HEK293T (cell line): ENCODE measurements at regions not wholly inside any gene's neighbourhood (a gene's known extent, or its start where the extent isn't known, plus 50 kb on each side); places are given as distances from the start of the nearest gene placed in this dataset.

Experiments
- CTCF ChIA-PET: fragments of 350-600 bp; formaldehyde crosslinking; extraction: SDS; loops from one replicate; lab custom pipeline; 2021; ENCODE audit warnings: antibody characterized with exemption, inconsistent platforms; lab: Yijun Ruan, JAX
- POLR2A ChIA-PET: fragments of 350-600 bp; formaldehyde crosslinking; extraction: SDS; loops from one replicate; lab custom pipeline; 2020; ENCODE audit warnings: antibody characterized with exemption, inconsistent platforms; lab: Yijun Ruan, JAX
- DNase-seq: peaks from one replicate; pipeline ENCODE4 v3.0.0; 2012; ENCODE audit warnings: mixed read lengths; ENCODE audit errors: extremely low spot score
- ARNT ChIP-seq: fragments of 450-650 bp; IDR thresholded peaks from 2 replicates; pipeline ENCODE4 v1.6.1; 2017; ENCODE audit warnings: mild to moderate bottlenecking
- BHLHE40 ChIP-seq: fragments of 450-650 bp; IDR thresholded peaks from 2 replicates; pipeline ENCODE4 v1.6.1; 2016; ENCODE audit warnings: mild to moderate bottlenecking, moderate library complexity, borderline replicate concordance
- CTBP1 ChIP-seq: fragments of 450-650 bp; IDR thresholded peaks from 2 replicates; pipeline ENCODE4 v1.6.1; 2016; ENCODE audit warnings: borderline replicate concordance
- ELF4 ChIP-seq: fragments of 450-650 bp; IDR thresholded peaks from 2 replicates; pipeline ENCODE4 v1.6.1; 2017; ENCODE audit warnings: antibody characterized with exemption
- FOXA1 ChIP-seq: fragments of 450-650 bp; IDR thresholded peaks from 2 replicates; pipeline ENCODE4 v1.6.1; 2016; ENCODE audit warnings: mild to moderate bottlenecking
- FOXK2 ChIP-seq: fragments of 450-650 bp; IDR thresholded peaks from 2 replicates; pipeline ENCODE4 v1.6.1; 2016; ENCODE audit warnings: mild to moderate bottlenecking
- FOXM1 ChIP-seq: fragments of 450-650 bp; IDR thresholded peaks from 2 replicates; pipeline ENCODE4 v1.6.1; 2017; ENCODE audit warnings: mild to moderate bottlenecking, borderline replicate concordance
- HDGF ChIP-seq: fragments of 450-650 bp; IDR thresholded peaks from 2 replicates; pipeline ENCODE4 v1.6.1; 2017; ENCODE audit warnings: antibody characterized with exemption, borderline replicate concordance
- L3MBTL2 ChIP-seq: fragments of 450-650 bp; conservative IDR thresholded peaks from 2 replicates; pipeline ENCODE4 v1.6.1; 2016; ENCODE audit warnings: mild to moderate bottlenecking
- LEF1 ChIP-seq: fragments of 450-650 bp; IDR thresholded peaks from 2 replicates; pipeline ENCODE4 v1.6.1; 2017; ENCODE audit warnings: mild to moderate bottlenecking, borderline replicate concordance
- NFRKB ChIP-seq: fragments of 450-650 bp; IDR thresholded peaks from 2 replicates; pipeline ENCODE4 v1.6.1; 2016; ENCODE audit warnings: mild to moderate bottlenecking, moderate library complexity
- PKNOX1 ChIP-seq: fragments of 450-650 bp; IDR thresholded peaks from 2 replicates; pipeline ENCODE4 v1.6.1; 2016
- SP1 ChIP-seq: fragments of 450-650 bp; IDR thresholded peaks from 2 replicates; pipeline ENCODE4 v1.6.1; 2017
- SUZ12 ChIP-seq: fragments of 450-650 bp; IDR thresholded peaks from 2 replicates; pipeline ENCODE4 v1.6.1; 2016; ENCODE audit warnings: mild to moderate bottlenecking
- TARDBP ChIP-seq: fragments of 450-650 bp; IDR thresholded peaks from 2 replicates; pipeline ENCODE4 v1.6.1; 2016
- ZNF384 ChIP-seq: fragments of 450-650 bp; IDR thresholded peaks from 2 replicates; pipeline ENCODE4 v1.6.1; 2016

GRCh38 chr5:54717870-54718269 is 200.3 kb downstream of the SNX18 start:
- TF ChIP-seq LEF1, result no peak
- TF ChIP-seq ELF4, result no peak
- TF ChIP-seq ARNT, result no peak
- TF ChIP-seq FOXK2, result no peak
- no peak for TF ChIP-seq CTBP1
- no peak for TF ChIP-seq TARDBP
- no peak for TF ChIP-seq FOXA1
- no peak for TF ChIP-seq SP1
- no peak for TF ChIP-seq FOXM1
- TF ChIP-seq ZNF384, result no peak
- no peak for TF ChIP-seq HDGF
- TF ChIP-seq L3MBTL2, result no peak
- TF ChIP-seq SUZ12, result no peak
- no peak for TF ChIP-seq NFRKB
- TF ChIP-seq BHLHE40, result no peak
- TF ChIP-seq PKNOX1, result no peak
- no peak for DNase-seq
- ChIA-PET POLR2A (no interaction called here), CTCF (no interaction called here)

GRCh38 chr5:54717459-54717858 is 199.9 kb downstream of the SNX18 start:
- CTCF ChIA-PET, result no interaction called here
- DNase-seq, result no peak
- TF ChIP-seq L3MBTL2 (no peak), ZNF384 (no peak), SUZ12 (no peak), ELF4 (no peak)
- POLR2A ChIA-PET, result no interaction called here

- POLR2A ChIA-PET, result no interaction called here
- TF ChIP-seq ZNF384 (no peak), SP1 (no peak), LEF1 (no peak)
- CTCF ChIA-PET, result no interaction called here
- no peak for DNase-seq
Observed at GRCh38 chr5:54713923-54714581, 196.5 kb downstream of the SNX18 start.

- POLR2A ChIA-PET, result no interaction called here
- DNase-seq, result no peak
- CTCF ChIA-PET, result no interaction called here
- TF ChIP-seq FOXM1 (no peak), TARDBP (no peak), BHLHE40 (no peak), FOXA1 (no peak), ZNF384 (no peak), LEF1 (no peak), ELF4 (no peak), PKNOX1 (no peak), CTBP1 (no peak), HDGF (no peak), ARNT (no peak)
Observed at GRCh38 chr5:54709096-54709495, 191.5 kb downstream of the SNX18 start.

- TF ChIP-seq FOXK2 (no peak), TARDBP (no peak), ELF4 (no peak), HDGF (no peak), ARNT (no peak), L3MBTL2 (no peak), FOXM1 (no peak), LEF1 (no peak), NFRKB (no peak), ZNF384 (no peak), PKNOX1 (no peak), SUZ12 (no peak), SP1 (no peak), CTBP1 (no peak), BHLHE40 (no peak)
- POLR2A ChIA-PET, result no interaction called here
- CTCF ChIA-PET, result no interaction called here
Observed at GRCh38 chr5:54707841-54708240, 190.3 kb downstream of the SNX18 start.

GRCh38 chr5:54705994-54706653 is 188.6 kb downstream of the SNX18 start:
- no peak for DNase-seq
- CTCF ChIA-PET, result interaction anchor here (0.6 kb wide), 1 partner anchor 1736 kb away, joined by 3 read pairs; no protein-coding TSS in a partner anchor
- no peak for TF ChIP-seq L3MBTL2
- no peak for TF ChIP-seq ARNT
- no peak for TF ChIP-seq TARDBP
- TF ChIP-seq FOXK2, result no peak
- TF ChIP-seq SUZ12, result no peak
- no peak for TF ChIP-seq PKNOX1
- no peak for TF ChIP-seq LEF1
- TF ChIP-seq FOXM1, result no peak
- TF ChIP-seq ZNF384, result no peak
- no peak for TF ChIP-seq SP1
- TF ChIP-seq HDGF, result no peak
- TF ChIP-seq BHLHE40, result no peak
- no peak for TF ChIP-seq FOXA1
- TF ChIP-seq ELF4, result no peak
- TF ChIP-seq CTBP1, result no peak
- no peak for TF ChIP-seq NFRKB
- POLR2A ChIA-PET, result no interaction called here

More at GRCh38 chr5:54707841-54708240, 190.3 kb downstream of the SNX18 start:
- DNase-seq, result no peak
